Ovary (tissue), 7 donors: ENCODE measurements at regions not wholly inside any gene's neighbourhood (a gene's known extent, or its start where the extent isn't known, plus 50 kb on each side); places are given as distances from the start of the nearest gene placed in this dataset.

ENCODE experiments used
- DNase-seq, 5 donors: peaks; one replicate each; pipeline ENCODE4 v3.0.0-alpha.2; 2019 to 2020
- H3K27ac ChIP-seq, 2 donors: fragments of 200-600 bp; one replicate each; pipeline versions ENCODE4 v1.5.1 to v1.8.0; 2019 to 2022
- H3K27me3 ChIP-seq: fragments of 200-600 bp; one replicate; pipeline ENCODE4 v1.8.0; 2022
- H3K36me3 ChIP-seq: fragments of 200-600 bp; sonication (generic); one replicate; pipeline ENCODE4 v1.5.1; 2019
- H3K4me1 ChIP-seq: one replicate; pipeline ENCODE4 v1.8.1; 2013; ENCODE audit warnings: mild to moderate bottlenecking, moderate library complexity; ENCODE audit not compliant: insufficient read depth
- H3K4me3 ChIP-seq: fragments of 200-600 bp; sonication (generic); one replicate; pipeline ENCODE4 v1.5.1; 2017
- H3K9me3 ChIP-seq, 2 donors: fragments of 200-600 bp in 1 of 2; sonication (generic) in 1 of 2; one replicate each; pipeline versions ENCODE4 v1.5.1 to v1.8.1; 2013 to 2019; ENCODE audit warnings: mild to moderate bottlenecking in 1 of 2, moderate library complexity in 1 of 2
- EP300 ChIP-seq: sonication (generic); formaldehyde crosslinking; IDR thresholded peaks from one replicate; pipeline ENCODE4 v1.6.1; 2017; ENCODE audit warnings: antibody characterized with exemption
- POLR2A ChIP-seq: fragments of 450-650 bp; IDR thresholded peaks from one replicate; pipeline ENCODE4 v1.6.1; 2017; ENCODE audit warnings: antibody characterized with exemption, mild to moderate bottlenecking, moderate library complexity
- WGBS, 3 donors: extraction: QIAGEN DNeasy Blood & Tissue Kit in 1 of 3; methylation state at CpG; one replicate each; pipeline versions ENCODE4 v1.1.5 to v1.1.7; 2013 to 2017; 5-methylcytosine and 5-hydroxymethylcytosine counted together
- intact Hi-C, 4 donors: fragments of 100-400 bp; cut with DNase I; formaldehyde crosslinking; loops; one replicate each; pipeline versions ENCODE4 v1.11.0 to v1.15.1; 2022 to 2023
- TF ChIP-seq, protein P1 (sequence below), 3 donors: fragments of 450-650 bp in 2 of 3; fragments of 200-600 bp in 1 of 3; IDR thresholded peaks; one replicate each; pipeline versions ENCODE4 v1.5.1 to v1.8.0; 2016 to 2022; ENCODE audit warnings: antibody characterized with exemption in 3 of 3, mild to moderate bottlenecking in 1 of 3
- donor health status: DM: no; HTN: no; CAD: no; lungs with moderate emphysema.
- donor health status: DM: no; HTN: no; CAD: no.
- donor health status: Bipolar disorder and iron deficiency.
- donor health status: DM: no; HTN: no; CAD: no.
- donor health status: DM: yes; HTN: yes; CAD: no.

DNA sequence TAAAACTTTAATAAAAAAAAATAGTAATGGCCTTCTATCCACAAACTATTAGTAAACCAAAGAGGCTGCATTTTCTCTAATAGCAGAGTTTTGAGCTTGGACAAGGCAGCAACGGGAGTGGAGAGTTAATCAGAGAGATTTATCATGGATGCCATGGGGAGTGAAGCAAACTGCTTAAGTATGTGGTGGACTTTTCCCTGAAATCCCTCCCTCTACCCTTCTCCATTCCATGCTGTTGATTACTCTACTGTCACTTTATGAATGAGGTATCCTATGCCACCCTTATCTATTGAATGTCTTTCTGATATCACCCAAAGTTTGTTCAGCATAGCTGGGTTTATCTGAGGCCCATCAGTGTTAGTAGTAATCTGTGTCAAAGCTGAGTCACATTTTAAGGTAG, 335.6 kb upstream of the TRAM1L1 start:
- WGBS, 3 donors: 12 to 29% (median 15%) methylated on average over 1 of the region's 1 CpG
- no peak for DNase-seq
- Histone ChIP-seq H3K36me3 (no peaks in the 10 kb centered on the region), H3K9me3 (no peaks in the 10 kb centered on the region), H3K27me3 (no peaks in the 10 kb centered on the region), H3K27ac (no peak overlapping the region), H3K4me3 (no peak overlapping the region), H3K4me1 (no peaks in the 10 kb centered on the region)
- intact Hi-C loops: no loop called here
- TF ChIP-seq, protein P1, sequence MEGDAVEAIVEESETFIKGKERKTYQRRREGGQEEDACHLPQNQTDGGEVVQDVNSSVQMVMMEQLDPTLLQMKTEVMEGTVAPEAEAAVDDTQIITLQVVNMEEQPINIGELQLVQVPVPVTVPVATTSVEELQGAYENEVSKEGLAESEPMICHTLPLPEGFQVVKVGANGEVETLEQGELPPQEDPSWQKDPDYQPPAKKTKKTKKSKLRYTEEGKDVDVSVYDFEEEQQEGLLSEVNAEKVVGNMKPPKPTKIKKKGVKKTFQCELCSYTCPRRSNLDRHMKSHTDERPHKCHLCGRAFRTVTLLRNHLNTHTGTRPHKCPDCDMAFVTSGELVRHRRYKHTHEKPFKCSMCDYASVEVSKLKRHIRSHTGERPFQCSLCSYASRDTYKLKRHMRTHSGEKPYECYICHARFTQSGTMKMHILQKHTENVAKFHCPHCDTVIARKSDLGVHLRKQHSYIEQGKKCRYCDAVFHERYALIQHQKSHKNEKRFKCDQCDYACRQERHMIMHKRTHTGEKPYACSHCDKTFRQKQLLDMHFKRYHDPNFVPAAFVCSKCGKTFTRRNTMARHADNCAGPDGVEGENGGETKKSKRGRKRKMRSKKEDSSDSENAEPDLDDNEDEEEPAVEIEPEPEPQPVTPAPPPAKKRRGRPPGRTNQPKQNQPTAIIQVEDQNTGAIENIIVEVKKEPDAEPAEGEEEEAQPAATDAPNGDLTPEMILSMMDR (IDR thresholded peaks at IDR 0.05): no peak
- TF ChIP-seq POLR2A: no peak
- TF ChIP-seq EP300: no peak

DNA sequence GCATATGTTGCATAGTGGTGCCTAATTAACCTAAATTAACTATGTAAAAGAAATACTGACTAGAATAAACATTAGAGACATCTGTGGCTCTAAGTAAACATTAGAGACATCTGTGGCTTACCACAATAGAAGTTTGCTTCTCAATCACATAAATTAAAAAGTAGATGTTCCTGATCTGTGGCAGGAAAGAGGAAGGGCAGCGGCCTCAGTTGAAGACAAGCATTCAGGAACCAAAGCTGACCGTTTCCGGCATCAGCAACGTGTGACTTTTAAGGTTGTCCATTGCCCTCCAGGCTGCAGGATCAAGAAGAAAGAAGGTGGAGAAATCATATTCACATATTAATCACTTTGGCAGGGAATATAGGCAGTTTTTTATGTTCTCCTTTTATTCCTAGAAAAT, 336.3 kb upstream of the TRAM1L1 start:
- no peak for TF ChIP-seq POLR2A
- no peak for TF ChIP-seq EP300
- TF ChIP-seq, protein P1 (IDR thresholded peaks at IDR 0.05): no peak
- Histone ChIP-seq H3K4me1 (no peaks in the 10 kb centered on the region), H3K27ac (no peak overlapping the region), H3K4me3 (no peak overlapping the region), H3K9me3 (no peaks in the 10 kb centered on the region), H3K27me3 (no peaks in the 10 kb centered on the region), H3K36me3 (no peaks in the 10 kb centered on the region)
- DNase-seq: no peak
- WGBS, 3 donors: 41 to 63% (median 52%) methylated on average over 4 of the region's 4 CpGs
- intact Hi-C loops: no loop called here

- no peak for DNase-seq
- Histone ChIP-seq H3K27me3 (no peaks in the 10 kb centered on the region), H3K36me3 (no peaks in the 10 kb centered on the region), H3K4me1 (no peaks in the 10 kb centered on the region), H3K4me3 (no peak overlapping the region), H3K27ac (no peak overlapping the region), H3K9me3 (no peaks in the 10 kb centered on the region)
- 74 to 82% (median 80%) methylated on average over 5 of the region's 5 CpGs for WGBS, 3 donors
- intact Hi-C loops: no loop called here
- TF ChIP-seq EP300: no peak
- no peak for TF ChIP-seq POLR2A
- TF ChIP-seq, protein P1 (IDR thresholded peaks at IDR 0.05): no peak
Observed at GRCh38 chr4:117422297-117422696, 336.9 kb upstream of the TRAM1L1 start.

DNA sequence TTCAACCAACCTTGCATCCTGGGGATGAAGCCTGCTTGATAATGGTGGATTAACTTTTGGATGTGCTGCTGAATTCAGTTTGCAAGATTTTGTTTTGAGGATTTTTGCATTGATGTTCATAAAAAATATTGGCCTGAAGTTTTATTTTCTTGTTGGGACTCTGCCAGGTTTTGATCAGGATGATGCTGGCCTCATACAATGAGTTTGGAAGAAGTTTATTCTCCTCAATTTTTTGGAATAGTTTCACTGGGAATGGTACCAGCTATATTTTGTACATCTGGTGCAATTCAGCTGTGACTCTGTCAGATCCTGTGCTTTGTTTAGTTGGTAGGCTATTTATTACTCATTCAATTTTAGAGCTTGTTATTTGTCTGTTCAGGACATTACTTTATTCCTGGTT, 340.3 kb upstream of the TRAM1L1 start:
- intact Hi-C loops: no loop called here
- no peaks in the 10 kb centered on the region for H3K9me3 ChIP-seq
- DNase-seq: no peak
- no peaks in the 10 kb centered on the region for H3K4me1 ChIP-seq
- H3K27ac ChIP-seq: no peak overlapping the region
- H3K4me3 ChIP-seq: no peak overlapping the region
- TF ChIP-seq EP300 (no peak), POLR2A (no peak)
- TF ChIP-seq, protein P1 (IDR thresholded peaks at IDR 0.05): no peak
- H3K27me3 ChIP-seq: no peaks in the 10 kb centered on the region
- H3K36me3 ChIP-seq: no peaks in the 10 kb centered on the region

- no peaks in the 10 kb centered on the region for H3K27me3 ChIP-seq
- intact Hi-C loops: no loop called here
- H3K27ac ChIP-seq: no peak overlapping the region
- no peaks in the 10 kb centered on the region for H3K9me3 ChIP-seq
- no peak overlapping the region for H3K4me3 ChIP-seq
- no peaks in the 10 kb centered on the region for H3K36me3 ChIP-seq
- no peaks in the 10 kb centered on the region for H3K4me1 ChIP-seq
- TF ChIP-seq EP300: no peak
- TF ChIP-seq, protein P1 (IDR thresholded peaks at IDR 0.05): no peak
- no peak for TF ChIP-seq POLR2A
- no peak for DNase-seq
- WGBS, 3 donors: 55 to 65% (median 59%) methylated on average over 1 of the region's 1 CpG
Observed at GRCh38 chr4:117428536-117428935, 343.2 kb upstream of the TRAM1L1 start.
